ENCODE measurements at regions not wholly inside any gene's neighbourhood (a gene's known extent, or its start where the extent isn't known, plus 50 kb on each side); places are given as distances from the start of the nearest gene placed in this dataset.

- H3K4me2 ChIP-seq (ENCODE audit: low read depth, low read length, poor library complexity, severe bottlenecking), result no peak overlapping the region
Observed at GRCh38 chr18:66048406-66048805, 297.6 kb downstream of the CDH7 start.

GRCh38 chr18:66046032-66046602 lies 295.3 kb downstream of the CDH7 start:
- Histone ChIP-seq H3K79me2 (ENCODE audit: insufficient read depth, low read length) (no peaks in the 10 kb centered on the region), H3K4me2 (ENCODE audit: low read depth, low read length, poor library complexity, severe bottlenecking) (no peak overlapping the region), H3K9ac (ENCODE audit: low read length) (no peak overlapping the region), H2AFZ (ENCODE audit: low read depth, low read length, severe bottlenecking) (no peak overlapping the region), H3K4me3 (ENCODE audit: insufficient read depth, low read length, poor library complexity, severe bottlenecking) (no peak overlapping the region), H3K27me3 (ENCODE audit: low read length) (no peaks in the 10 kb centered on the region), H3K9me2 (replicated peaks; ENCODE audit: insufficient read depth, low read length) (no peaks in the 10 kb centered on the region), H3K27ac (ENCODE audit: low read depth, low read length) (no peak overlapping the region), H3K9me3 (ENCODE audit: insufficient read depth, low read length) (no peaks in the 10 kb centered on the region), H4K20me1 (ENCODE audit: low read depth, low read length) (no peaks in the 10 kb centered on the region), H3K36me3 (ENCODE audit: low read length) (no peaks in the 10 kb centered on the region), H3F3A (ENCODE audit: insufficient read depth) (no peaks in the 10 kb centered on the region)
- TF ChIP-seq CTCF (IDR thresholded peaks at IDR 0.05; ENCODE audit: insufficient read depth, low read length, poor library complexity, severe bottlenecking) (no peak), EZH2phosphoT487 (conservative IDR thresholded peaks at IDR 0.05; ENCODE audit: low read length) (no peak)

More at GRCh38 chr18:66048406-66048805, 297.6 kb downstream of the CDH7 start:
- Histone ChIP-seq H3K4me3 (ENCODE audit: insufficient read depth, low read length, poor library complexity, severe bottlenecking) (no peak overlapping the region), H2AFZ (ENCODE audit: low read depth, low read length, severe bottlenecking) (no peak overlapping the region), H4K20me1 (ENCODE audit: low read depth, low read length) (no peaks in the 10 kb centered on the region), H3K9me3 (ENCODE audit: insufficient read depth, low read length) (no peaks in the 10 kb centered on the region), H3K36me3 (ENCODE audit: low read length) (no peaks in the 10 kb centered on the region), H3F3A (ENCODE audit: insufficient read depth) (no peaks in the 10 kb centered on the region), H3K27me3 (ENCODE audit: low read length) (no peaks in the 10 kb centered on the region), H3K9ac (ENCODE audit: low read length) (no peak overlapping the region), H3K79me2 (ENCODE audit: insufficient read depth, low read length) (no peaks in the 10 kb centered on the region), H3K9me2 (replicated peaks; ENCODE audit: insufficient read depth, low read length) (no peaks in the 10 kb centered on the region), H3K27ac (ENCODE audit: low read depth, low read length) (no peak overlapping the region)
- TF ChIP-seq CTCF (IDR thresholded peaks at IDR 0.05; ENCODE audit: insufficient read depth, low read length, poor library complexity, severe bottlenecking) (no peak), EZH2phosphoT487 (conservative IDR thresholded peaks at IDR 0.05; ENCODE audit: low read length) (no peak)

GRCh38 chr18:66043009-66043408 lies 292.2 kb downstream of the CDH7 start:
- no peak overlapping the region for H2AFZ ChIP-seq (ENCODE audit: low read depth, low read length, severe bottlenecking)
- H3K4me2 ChIP-seq (ENCODE audit: low read depth, low read length, poor library complexity, severe bottlenecking), result no peak overlapping the region
- H3K9ac ChIP-seq (ENCODE audit: low read length), result no peak overlapping the region
- H3K79me2 ChIP-seq (ENCODE audit: insufficient read depth, low read length), result no peaks in the 10 kb centered on the region
- no peaks in the 10 kb centered on the region for H3K36me3 ChIP-seq (ENCODE audit: low read length)
- no peaks in the 10 kb centered on the region for H3K27me3 ChIP-seq (ENCODE audit: low read length)
- H3K4me3 ChIP-seq (ENCODE audit: insufficient read depth, low read length, poor library complexity, severe bottlenecking), result no peak overlapping the region
- H3F3A ChIP-seq (ENCODE audit: insufficient read depth), result no peaks in the 10 kb centered on the region
- H3K9me3 ChIP-seq (ENCODE audit: insufficient read depth, low read length), result no peaks in the 10 kb centered on the region
- no peak overlapping the region for H3K27ac ChIP-seq (ENCODE audit: low read depth, low read length)
- no peaks in the 10 kb centered on the region for H4K20me1 ChIP-seq (ENCODE audit: low read depth, low read length)
- no peaks in the 10 kb centered on the region for H3K9me2 ChIP-seq (replicated peaks; ENCODE audit: insufficient read depth, low read length)
- TF ChIP-seq EZH2phosphoT487 (conservative IDR thresholded peaks at IDR 0.05; ENCODE audit: low read length) (no peak), CTCF (IDR thresholded peaks at IDR 0.05; ENCODE audit: insufficient read depth, low read length, poor library complexity, severe bottlenecking) (no peak)
